Natural killer cell (primary cell): ENCODE measurements at regions not wholly inside any gene's neighbourhood (a gene's known extent, or its start where the extent isn't known, plus 50 kb on each side); places are given as distances from the start of the nearest gene placed in this dataset.

Source experiments
- ATAC-seq, 3 donors: fragments of 150-1000 bp in 2 of 3; fragments of 200-7000 bp in 1 of 3; cut with Tn5 transposase; 1 replicate in 1 of 3; 2 replicates in 2 of 3; pipeline ENCODE4 v1.10.0; 2021; ENCODE audit warnings: mild to moderate bottlenecking in 2 of 3, moderate library complexity in 2 of 3
- DNase-seq, 2 donors: peaks; one replicate each; pipeline versions ENCODE4 v3.0.0 to v3.0.0-alpha.2; 2013 to 2021; ENCODE audit warnings: mixed read lengths in 1 of 2
- H3K27ac ChIP-seq: one replicate; pipeline ENCODE4 v1.5.1; 2013; ENCODE audit warnings: mild to moderate bottlenecking, low read length
- H3K27me3 ChIP-seq: one replicate; pipeline ENCODE4 v1.6.1; 2013; ENCODE audit warnings: low read length; ENCODE audit not compliant: control insufficient read depth, insufficient read depth
- H3K36me3 ChIP-seq: one replicate; pipeline ENCODE4 v1.6.1; 2013; ENCODE audit warnings: low read length; ENCODE audit not compliant: control insufficient read depth, insufficient read depth
- H3K4me1 ChIP-seq: one replicate; pipeline ENCODE4 v1.6.1; 2013; ENCODE audit warnings: low read length; ENCODE audit not compliant: control insufficient read depth, insufficient read depth
- H3K4me3 ChIP-seq: one replicate; pipeline ENCODE4 v1.5.1; 2013; ENCODE audit warnings: low read length
- H3K9me3 ChIP-seq: one replicate; pipeline ENCODE4 v1.6.1; 2013; ENCODE audit warnings: low read length; ENCODE audit not compliant: control insufficient read depth, insufficient read depth
- H3K27ac Mint-ChIP-seq, 2 donors: one replicate each; pipeline ENCODE4 v1.8.0; 2022; ENCODE audit warnings: mild to moderate bottlenecking in 2 of 2, mixed read lengths in 2 of 2, moderate library complexity in 1 of 2
- H3K27me3 Mint-ChIP-seq, 2 donors: one replicate each; pipeline ENCODE4 v1.8.0; 2022; ENCODE audit warnings: low read depth in 2 of 2, mixed read lengths in 2 of 2
- H3K36me3 Mint-ChIP-seq: one replicate; pipeline ENCODE4 v1.8.0; 2022; ENCODE audit warnings: mixed read lengths
- H3K4me1 Mint-ChIP-seq, 2 donors: one replicate each; pipeline ENCODE4 v1.8.0; 2022; ENCODE audit warnings: mixed read lengths in 2 of 2
- H3K4me3 Mint-ChIP-seq: one replicate; pipeline ENCODE4 v1.8.0; 2022; ENCODE audit warnings: mild to moderate bottlenecking, moderate library complexity, mixed read lengths
- H3K9me3 Mint-ChIP-seq, 2 donors: one replicate each; pipeline ENCODE4 v1.8.0; 2022; ENCODE audit warnings: mixed read lengths in 2 of 2
- CTCF ChIP-seq: fragments of 200-600 bp; IDR thresholded peaks from one replicate; pipeline ENCODE4 v1.8.0; 2022; ENCODE audit warnings: antibody characterized with exemption
- WGBS: methylation state at CpG from one replicate; pipeline ENCODE4 v1.1.7; 2013; ENCODE audit warnings: missing lambda C conversion rate; ENCODE audit not compliant: insufficient coverage; 5-methylcytosine and 5-hydroxymethylcytosine counted together
- intact Hi-C: fragments of 100-400 bp; cut with micrococcal nuclease; formaldehyde crosslinking; loops from one replicate; pipeline ENCODE4 v1.14.2; 2022

DNA sequence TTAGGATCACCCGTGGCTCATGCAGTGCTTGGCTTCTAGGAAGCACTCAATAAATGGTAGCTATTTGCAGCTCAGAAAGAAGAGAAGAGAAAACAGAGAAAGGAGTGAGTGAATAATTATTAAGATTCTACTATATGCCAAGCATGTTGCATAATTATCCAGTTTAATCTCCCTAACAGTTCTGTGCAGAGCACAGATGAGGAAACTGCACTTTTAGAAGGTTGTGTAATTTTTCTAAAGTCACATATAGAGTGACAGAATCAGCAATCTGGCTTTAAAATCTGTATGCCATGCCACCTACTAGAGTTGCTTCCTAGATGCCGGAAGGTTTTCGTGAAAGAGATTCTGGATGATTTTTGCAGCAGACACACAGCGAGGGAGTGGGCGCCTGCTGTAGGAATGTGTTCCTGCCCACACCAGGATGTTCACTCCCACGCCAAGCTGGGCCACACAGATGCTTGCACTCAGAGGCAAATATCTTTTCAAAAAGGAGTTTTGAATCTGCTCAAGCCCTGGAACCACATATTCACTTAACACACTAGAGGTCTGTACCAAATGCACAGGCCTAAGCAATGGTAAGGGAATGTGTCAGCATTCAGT lies 50.2 kb upstream of the SMCO2 start:
- Histone ChIP-seq H3K9me3 (no peaks in the 10 kb centered on the region), H3K36me3 (no peaks in the 10 kb centered on the region), H3K4me3 (no peak overlapping the region), H3K27me3 (no peaks in the 10 kb centered on the region), H3K27ac (no peak overlapping the region), H3K4me1 (no peaks in the 10 kb centered on the region)
- no peak for TF ChIP-seq CTCF
- Mint-ChIP-seq H3K36me3 (no peaks in the 10 kb centered on the region), H3K4me3 (no peak overlapping the region), H3K27ac (no peak overlapping the region), H3K27me3 (peaks cover 0 to 3% of the 10 kb centered on the region in 2 donors), H3K4me1 (no peaks in the 10 kb centered on the region), H3K9me3 (no peaks in the 10 kb centered on the region)
- intact Hi-C loops: no loop called here
- DNase-seq: no peak
- 95% methylated on average over 6 of the region's 6 CpGs for WGBS
- no peak for ATAC-seq
